ENCODE measurements at regions not wholly inside any gene's neighbourhood (a gene's known extent, or its start where the extent isn't known, plus 50 kb on each side); places are given as distances from the start of the nearest gene placed in this dataset.

DNA sequence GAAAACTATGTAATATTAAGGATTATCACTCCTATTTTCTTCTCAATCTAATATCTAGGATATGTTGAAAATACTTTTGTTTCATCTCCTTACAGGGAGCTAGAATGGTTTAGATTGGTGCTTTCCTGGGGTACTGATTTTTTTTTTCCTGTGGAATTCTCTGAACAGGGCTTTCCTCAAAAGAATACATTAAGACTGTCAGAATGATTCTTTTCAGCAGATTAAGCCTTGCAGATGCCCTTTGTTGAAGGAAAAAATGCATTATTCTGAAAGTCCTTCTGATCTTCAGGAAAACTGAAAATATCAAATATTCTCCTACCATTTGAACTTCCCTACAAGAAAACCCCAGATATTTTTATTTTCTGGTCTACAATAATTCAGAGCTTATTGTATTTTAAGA lies 178.9 kb downstream of the SOX4 start:
- no peaks in the 10 kb centered on the region for H3K9me3 Mint-ChIP-seq (ENCODE audit: low read depth, unreplicated experiment)
- peaks cover 27% of the 10 kb centered on the region for H3K4me1 Mint-ChIP-seq (ENCODE audit: low read depth, unreplicated experiment)
- H3K27ac Mint-ChIP-seq (ENCODE audit: unreplicated experiment): no peak overlapping the region
- CTCF ChIA-PET: interaction anchor here (0.6 to 1.0 kb wide), 2 partner anchors 13 to 148 kb away, joined by 4 to 6 read pairs; no protein-coding TSS in a partner anchor
- TF ChIP-seq, protein P1, sequence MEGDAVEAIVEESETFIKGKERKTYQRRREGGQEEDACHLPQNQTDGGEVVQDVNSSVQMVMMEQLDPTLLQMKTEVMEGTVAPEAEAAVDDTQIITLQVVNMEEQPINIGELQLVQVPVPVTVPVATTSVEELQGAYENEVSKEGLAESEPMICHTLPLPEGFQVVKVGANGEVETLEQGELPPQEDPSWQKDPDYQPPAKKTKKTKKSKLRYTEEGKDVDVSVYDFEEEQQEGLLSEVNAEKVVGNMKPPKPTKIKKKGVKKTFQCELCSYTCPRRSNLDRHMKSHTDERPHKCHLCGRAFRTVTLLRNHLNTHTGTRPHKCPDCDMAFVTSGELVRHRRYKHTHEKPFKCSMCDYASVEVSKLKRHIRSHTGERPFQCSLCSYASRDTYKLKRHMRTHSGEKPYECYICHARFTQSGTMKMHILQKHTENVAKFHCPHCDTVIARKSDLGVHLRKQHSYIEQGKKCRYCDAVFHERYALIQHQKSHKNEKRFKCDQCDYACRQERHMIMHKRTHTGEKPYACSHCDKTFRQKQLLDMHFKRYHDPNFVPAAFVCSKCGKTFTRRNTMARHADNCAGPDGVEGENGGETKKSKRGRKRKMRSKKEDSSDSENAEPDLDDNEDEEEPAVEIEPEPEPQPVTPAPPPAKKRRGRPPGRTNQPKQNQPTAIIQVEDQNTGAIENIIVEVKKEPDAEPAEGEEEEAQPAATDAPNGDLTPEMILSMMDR (IDR thresholded peaks at IDR 0.05; ENCODE audit: unreplicated experiment): no peak
- intact Hi-C loops (cut with micrococcal nuclease; ENCODE audit: unreplicated experiment): no loop called here
- no peaks in the 10 kb centered on the region for H3K36me3 Mint-ChIP-seq (ENCODE audit: insufficient read depth, unreplicated experiment)
- no TSS peak for BruUV-seq (replicated peaks)
- no peak overlapping the region for H3K4me3 Mint-ChIP-seq (ENCODE audit: low read depth, unreplicated experiment)
- DNase-seq: no peak
- no peaks in the 10 kb centered on the region for H3K27me3 Mint-ChIP-seq (ENCODE audit: unreplicated experiment)

DNA sequence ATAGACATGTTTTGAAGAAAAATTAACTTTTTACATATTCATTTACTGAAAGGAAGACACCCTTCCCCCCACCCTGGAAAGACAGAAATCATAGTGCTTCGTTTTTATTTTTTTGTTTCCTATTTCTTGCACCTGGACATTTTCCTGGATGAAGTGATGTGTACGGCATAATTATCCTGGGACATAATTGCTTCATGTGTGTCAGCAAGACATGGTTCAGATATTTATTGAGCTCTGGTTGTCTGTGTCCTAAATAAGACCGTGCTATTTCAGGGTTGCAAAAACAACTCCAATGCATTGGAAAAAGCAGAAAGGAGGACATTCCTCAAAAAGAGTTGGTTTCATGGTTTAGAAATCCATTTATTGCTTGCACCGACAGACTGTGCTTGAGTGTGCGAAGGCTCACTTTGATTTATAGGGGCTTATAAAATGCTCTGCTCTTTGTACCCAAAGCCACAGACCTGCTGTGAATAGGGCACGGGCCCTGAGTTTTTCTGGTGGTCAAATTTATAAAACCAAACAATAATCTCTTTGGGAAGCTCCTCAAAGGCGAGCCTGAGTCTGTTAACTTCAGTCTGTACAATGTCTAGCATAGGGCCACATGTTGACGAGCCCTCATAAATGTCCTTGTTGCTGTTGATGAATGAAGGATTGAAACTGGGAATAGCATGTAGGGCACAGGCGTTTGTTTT lies 179.5 kb downstream of the SOX4 start:
- Mint-ChIP-seq H3K27ac (ENCODE audit: unreplicated experiment) (no peak overlapping the region), H3K27me3 (ENCODE audit: unreplicated experiment) (no peaks in the 10 kb centered on the region), H3K9me3 (ENCODE audit: low read depth, unreplicated experiment) (no peaks in the 10 kb centered on the region), H3K4me1 (ENCODE audit: low read depth, unreplicated experiment) (peaks cover 22% of the 10 kb centered on the region), H3K4me3 (ENCODE audit: low read depth, unreplicated experiment) (no peak overlapping the region), H3K36me3 (ENCODE audit: insufficient read depth, unreplicated experiment) (no peaks in the 10 kb centered on the region)
- TF ChIP-seq, protein P1 (IDR thresholded peaks at IDR 0.05; ENCODE audit: unreplicated experiment): no peak
- intact Hi-C loops (cut with micrococcal nuclease; ENCODE audit: unreplicated experiment): no loop called here
- DNase-seq: no peak
- no TSS peak for BruUV-seq (replicated peaks)
- CTCF ChIA-PET: interaction anchor here (0.6 to 1.0 kb wide), 3 partner anchors 13 to 1430 kb away, joined by 3 to 6 read pairs (median 4); no protein-coding TSS in a partner anchor

DNA sequence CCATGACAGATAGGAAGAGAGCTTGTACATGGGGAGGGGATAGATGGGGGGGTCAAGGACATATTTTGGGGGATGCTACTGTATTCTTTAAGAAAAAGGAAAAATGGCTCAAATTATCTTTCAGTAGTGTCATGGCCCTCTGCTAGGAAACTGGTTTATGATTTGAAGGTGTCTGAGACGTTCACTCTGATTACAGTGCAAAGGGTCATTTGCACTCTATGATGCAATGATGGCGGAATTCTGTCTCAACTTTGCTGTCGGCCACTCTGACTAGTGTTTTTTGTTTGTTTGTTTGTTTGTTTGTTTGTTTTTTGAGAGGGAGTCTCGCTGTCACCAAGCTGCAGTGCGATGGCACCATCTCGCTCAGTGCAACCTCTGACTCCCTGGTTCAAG lies 180.0 kb downstream of the SOX4 start:
- DNase-seq: no peak
- Mint-ChIP-seq H3K36me3 (ENCODE audit: insufficient read depth, unreplicated experiment) (no peaks in the 10 kb centered on the region), H3K9me3 (ENCODE audit: low read depth, unreplicated experiment) (no peaks in the 10 kb centered on the region), H3K4me1 (ENCODE audit: low read depth, unreplicated experiment) (peaks cover 17% of the 10 kb centered on the region), H3K27ac (ENCODE audit: unreplicated experiment) (no peak overlapping the region), H3K27me3 (ENCODE audit: unreplicated experiment) (no peaks in the 10 kb centered on the region), H3K4me3 (ENCODE audit: low read depth, unreplicated experiment) (no peak overlapping the region)
- BruUV-seq (replicated peaks): no TSS peak
- TF ChIP-seq, protein P1 (IDR thresholded peaks at IDR 0.05; ENCODE audit: unreplicated experiment): no peak
- CTCF ChIA-PET: interaction anchor here (0.6 kb wide), 1 partner anchor 1429 kb away, joined by 3 read pairs; no protein-coding TSS in a partner anchor
- intact Hi-C loops (cut with micrococcal nuclease; ENCODE audit: unreplicated experiment): no loop called here

DNA sequence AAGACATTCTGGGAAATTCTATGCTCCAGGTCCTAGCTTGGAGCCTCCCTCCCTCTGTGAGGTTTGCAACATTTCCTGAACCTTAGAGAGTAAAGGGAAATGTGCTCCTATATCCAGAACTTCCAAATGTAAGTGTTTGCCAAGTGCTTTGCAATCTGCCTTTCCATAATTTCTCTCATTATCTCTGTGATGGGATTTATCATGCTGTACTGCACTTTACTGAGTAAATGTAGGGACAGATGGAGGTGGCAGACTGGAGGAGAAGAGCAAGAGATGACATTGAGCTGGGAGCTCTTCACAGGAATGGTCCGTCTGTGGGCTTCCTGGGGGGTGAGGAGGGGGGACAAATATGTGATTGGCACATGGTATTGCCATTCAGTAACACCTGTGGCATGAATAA lies 184.3 kb downstream of the SOX4 start:
- Mint-ChIP-seq H3K4me3 (ENCODE audit: low read depth, unreplicated experiment) (no peak overlapping the region), H3K4me1 (ENCODE audit: low read depth, unreplicated experiment) (no peaks in the 10 kb centered on the region), H3K27ac (ENCODE audit: unreplicated experiment) (no peak overlapping the region), H3K27me3 (ENCODE audit: unreplicated experiment) (no peaks in the 10 kb centered on the region), H3K36me3 (ENCODE audit: insufficient read depth, unreplicated experiment) (no peaks in the 10 kb centered on the region), H3K9me3 (ENCODE audit: low read depth, unreplicated experiment) (no peaks in the 10 kb centered on the region)
- intact Hi-C loops (cut with micrococcal nuclease; ENCODE audit: unreplicated experiment): no loop called here
- no TSS peak for BruUV-seq (replicated peaks)
- TF ChIP-seq, protein P1 (IDR thresholded peaks at IDR 0.05; ENCODE audit: unreplicated experiment): no peak
- CTCF ChIA-PET: no interaction called here
- no peak for DNase-seq

Data from Calu3 (cell line).